ENCODE measurements at regions not wholly inside any gene's neighbourhood (a gene's known extent, or its start where the extent isn't known, plus 50 kb on each side); places are given as distances from the start of the nearest gene placed in this dataset.

GRCh38 chr5:21168557-21168956, 1180.6 kb upstream of the CDH18 start:
- Histone ChIP-seq H3K36me3 (ENCODE audit: control insufficient read depth in 5 of 5, insufficient read depth in 5 of 5, low read length in 5 of 5) (no peaks in the 10 kb centered on the region), H3K27me3 (ENCODE audit: control insufficient read depth in 5 of 5, insufficient read depth in 4 of 5, low read length in 5 of 5) (no peaks in the 10 kb centered on the region), H3K9me3 (ENCODE audit: control insufficient read depth in 5 of 5, low read length in 5 of 5) (peaks cover 0 to 3% (median 0%) of the 10 kb centered on the region in 5 donors), H3K27ac (ENCODE audit: low read depth, low read length) (no peak overlapping the region), H3K9ac (ENCODE audit: low read length in 5 of 5) (no peak overlapping the region), H3K4me1 (ENCODE audit: control insufficient read depth in 5 of 5, insufficient read depth in 5 of 5, low read length in 5 of 5) (no peaks in the 10 kb centered on the region), H3K4me3 (ENCODE audit: low read depth in 1 of 5, low read length in 5 of 5) (no peak overlapping the region)

- Histone ChIP-seq H3K36me3 (ENCODE audit: control insufficient read depth in 5 of 5, insufficient read depth in 5 of 5, low read length in 5 of 5) (no peaks in the 10 kb centered on the region), H3K27me3 (ENCODE audit: control insufficient read depth in 5 of 5, insufficient read depth in 4 of 5, low read length in 5 of 5) (no peaks in the 10 kb centered on the region), H3K9me3 (ENCODE audit: control insufficient read depth in 5 of 5, low read length in 5 of 5) (peaks cover 0 to 3% (median 0%) of the 10 kb centered on the region in 5 donors), H3K27ac (ENCODE audit: low read depth, low read length) (no peak overlapping the region), H3K4me3 (ENCODE audit: low read depth in 1 of 5, low read length in 5 of 5) (no peak overlapping the region), H3K4me1 (ENCODE audit: control insufficient read depth in 5 of 5, insufficient read depth in 5 of 5, low read length in 5 of 5) (no peaks in the 10 kb centered on the region), H3K9ac (ENCODE audit: low read length in 5 of 5) (no peak overlapping the region)
These were observed 1177.3 kb upstream of the CDH18 start for GRCh38 chr5:21165344-21165743.

GRCh38 chr5:21164425-21164824, 1176.4 kb upstream of the CDH18 start:
- Histone ChIP-seq H3K4me3 (ENCODE audit: low read depth in 1 of 5, low read length in 5 of 5) (no peak overlapping the region), H3K9me3 (ENCODE audit: control insufficient read depth in 5 of 5, low read length in 5 of 5) (peaks cover 0 to 3% (median 0%) of the 10 kb centered on the region in 5 donors), H3K27ac (ENCODE audit: low read depth, low read length) (no peak overlapping the region), H3K36me3 (ENCODE audit: control insufficient read depth in 5 of 5, insufficient read depth in 5 of 5, low read length in 5 of 5) (no peaks in the 10 kb centered on the region), H3K4me1 (ENCODE audit: control insufficient read depth in 5 of 5, insufficient read depth in 5 of 5, low read length in 5 of 5) (no peaks in the 10 kb centered on the region), H3K27me3 (ENCODE audit: control insufficient read depth in 5 of 5, insufficient read depth in 4 of 5, low read length in 5 of 5) (no peaks in the 10 kb centered on the region), H3K9ac (ENCODE audit: low read length in 5 of 5) (no peak overlapping the region)

- H3K36me3 ChIP-seq (ENCODE audit: control insufficient read depth in 5 of 5, insufficient read depth in 5 of 5, low read length in 5 of 5) = no peaks in the 10 kb centered on the region
- H3K27ac ChIP-seq (ENCODE audit: low read depth, low read length) = no peak overlapping the region
- no peak overlapping the region for H3K4me3 ChIP-seq (ENCODE audit: low read depth in 1 of 5, low read length in 5 of 5)
- H3K27me3 ChIP-seq (ENCODE audit: control insufficient read depth in 5 of 5, insufficient read depth in 4 of 5, low read length in 5 of 5) = no peaks in the 10 kb centered on the region
- no peaks in the 10 kb centered on the region for H3K4me1 ChIP-seq (ENCODE audit: control insufficient read depth in 5 of 5, insufficient read depth in 5 of 5, low read length in 5 of 5)
- no peak overlapping the region for H3K9ac ChIP-seq (ENCODE audit: low read length in 5 of 5)
- no peaks in the 10 kb centered on the region for H3K9me3 ChIP-seq (ENCODE audit: control insufficient read depth in 5 of 5, low read length in 5 of 5)
These were observed 1171.6 kb upstream of the CDH18 start for GRCh38 chr5:21159510-21160059.

- no peaks in the 10 kb centered on the region for H3K27me3 ChIP-seq (ENCODE audit: control insufficient read depth in 5 of 5, insufficient read depth in 4 of 5, low read length in 5 of 5)
- no peak overlapping the region for H3K9ac ChIP-seq (ENCODE audit: low read length in 5 of 5)
- no peak overlapping the region for H3K27ac ChIP-seq (ENCODE audit: low read depth, low read length)
- H3K9me3 ChIP-seq (ENCODE audit: control insufficient read depth in 5 of 5, low read length in 5 of 5) = no peaks in the 10 kb centered on the region
- no peaks in the 10 kb centered on the region for H3K36me3 ChIP-seq (ENCODE audit: control insufficient read depth in 5 of 5, insufficient read depth in 5 of 5, low read length in 5 of 5)
- H3K4me3 ChIP-seq (ENCODE audit: low read depth in 1 of 5, low read length in 5 of 5) = no peak overlapping the region
- no peaks in the 10 kb centered on the region for H3K4me1 ChIP-seq (ENCODE audit: control insufficient read depth in 5 of 5, insufficient read depth in 5 of 5, low read length in 5 of 5)
These were observed 1166.5 kb upstream of the CDH18 start for GRCh38 chr5:21154526-21154925.

GRCh38 chr5:21152611-21153010, 1164.6 kb upstream of the CDH18 start:
- Histone ChIP-seq H3K36me3 (ENCODE audit: control insufficient read depth in 5 of 5, insufficient read depth in 5 of 5, low read length in 5 of 5) (no peaks in the 10 kb centered on the region), H3K9me3 (ENCODE audit: control insufficient read depth in 5 of 5, low read length in 5 of 5) (peaks cover 0 to 6% (median 0%) of the 10 kb centered on the region in 5 donors), H3K4me3 (ENCODE audit: low read depth in 1 of 5, low read length in 5 of 5) (no peak overlapping the region), H3K27ac (ENCODE audit: low read depth, low read length) (no peak overlapping the region), H3K9ac (ENCODE audit: low read length in 5 of 5) (no peak overlapping the region), H3K4me1 (ENCODE audit: control insufficient read depth in 5 of 5, insufficient read depth in 5 of 5, low read length in 5 of 5) (no peaks in the 10 kb centered on the region), H3K27me3 (ENCODE audit: control insufficient read depth in 5 of 5, insufficient read depth in 4 of 5, low read length in 5 of 5) (no peaks in the 10 kb centered on the region)

GRCh38 chr5:21145376-21145775, 1157.4 kb upstream of the CDH18 start:
- no peak overlapping the region for H3K9ac ChIP-seq (ENCODE audit: low read length in 5 of 5)
- H3K27me3 ChIP-seq (ENCODE audit: control insufficient read depth in 5 of 5, insufficient read depth in 4 of 5, low read length in 5 of 5) = no peaks in the 10 kb centered on the region
- H3K4me1 ChIP-seq (ENCODE audit: control insufficient read depth in 5 of 5, insufficient read depth in 5 of 5, low read length in 5 of 5) = no peaks in the 10 kb centered on the region
- H3K36me3 ChIP-seq (ENCODE audit: control insufficient read depth in 5 of 5, insufficient read depth in 5 of 5, low read length in 5 of 5) = no peaks in the 10 kb centered on the region
- peaks cover 0 to 6% (median 0%) of the 10 kb centered on the region in 5 donors for H3K9me3 ChIP-seq (ENCODE audit: control insufficient read depth in 5 of 5, low read length in 5 of 5)
- H3K4me3 ChIP-seq (ENCODE audit: low read depth in 1 of 5, low read length in 5 of 5) = no peak overlapping the region
- no peak overlapping the region for H3K27ac ChIP-seq (ENCODE audit: low read depth, low read length)

GRCh38 chr5:21143686-21144085, 1155.7 kb upstream of the CDH18 start:
- no peak overlapping the region for H3K4me3 ChIP-seq (ENCODE audit: low read depth in 1 of 5, low read length in 5 of 5)
- no peaks in the 10 kb centered on the region for H3K36me3 ChIP-seq (ENCODE audit: control insufficient read depth in 5 of 5, insufficient read depth in 5 of 5, low read length in 5 of 5)
- no peak overlapping the region for H3K9ac ChIP-seq (ENCODE audit: low read length in 5 of 5)
- peaks cover 0 to 6% (median 0%) of the 10 kb centered on the region in 5 donors for H3K9me3 ChIP-seq (ENCODE audit: control insufficient read depth in 5 of 5, low read length in 5 of 5)
- H3K4me1 ChIP-seq (ENCODE audit: control insufficient read depth in 5 of 5, insufficient read depth in 5 of 5, low read length in 5 of 5) = no peaks in the 10 kb centered on the region
- no peak overlapping the region for H3K27ac ChIP-seq (ENCODE audit: low read depth, low read length)
- H3K27me3 ChIP-seq (ENCODE audit: control insufficient read depth in 5 of 5, insufficient read depth in 4 of 5, low read length in 5 of 5) = no peaks in the 10 kb centered on the region

GRCh38 chr5:21142791-21143190, 1154.8 kb upstream of the CDH18 start:
- Histone ChIP-seq H3K9ac (ENCODE audit: low read length in 5 of 5) (no peak overlapping the region), H3K36me3 (ENCODE audit: control insufficient read depth in 5 of 5, insufficient read depth in 5 of 5, low read length in 5 of 5) (no peaks in the 10 kb centered on the region), H3K9me3 (ENCODE audit: control insufficient read depth in 5 of 5, low read length in 5 of 5) (no peaks in the 10 kb centered on the region), H3K27ac (ENCODE audit: low read depth, low read length) (no peak overlapping the region), H3K4me3 (ENCODE audit: low read depth in 1 of 5, low read length in 5 of 5) (no peak overlapping the region), H3K4me1 (ENCODE audit: control insufficient read depth in 5 of 5, insufficient read depth in 5 of 5, low read length in 5 of 5) (no peaks in the 10 kb centered on the region), H3K27me3 (ENCODE audit: control insufficient read depth in 5 of 5, insufficient read depth in 4 of 5, low read length in 5 of 5) (no peaks in the 10 kb centered on the region)

GRCh38 chr5:21140987-21141386, 1153.0 kb upstream of the CDH18 start:
- no peaks in the 10 kb centered on the region for H3K4me1 ChIP-seq (ENCODE audit: control insufficient read depth in 5 of 5, insufficient read depth in 5 of 5, low read length in 5 of 5)
- no peak overlapping the region for H3K9ac ChIP-seq (ENCODE audit: low read length in 5 of 5)
- H3K36me3 ChIP-seq (ENCODE audit: control insufficient read depth in 5 of 5, insufficient read depth in 5 of 5, low read length in 5 of 5) = no peaks in the 10 kb centered on the region
- no peak overlapping the region for H3K27ac ChIP-seq (ENCODE audit: low read depth, low read length)
- H3K9me3 ChIP-seq (ENCODE audit: control insufficient read depth in 5 of 5, low read length in 5 of 5) = no peaks in the 10 kb centered on the region
- H3K4me3 ChIP-seq (ENCODE audit: low read depth in 1 of 5, low read length in 5 of 5) = no peak overlapping the region
- no peaks in the 10 kb centered on the region for H3K27me3 ChIP-seq (ENCODE audit: control insufficient read depth in 5 of 5, insufficient read depth in 4 of 5, low read length in 5 of 5)

- Histone ChIP-seq H3K4me1 (ENCODE audit: control insufficient read depth in 5 of 5, insufficient read depth in 5 of 5, low read length in 5 of 5) (no peaks in the 10 kb centered on the region), H3K9me3 (ENCODE audit: control insufficient read depth in 5 of 5, low read length in 5 of 5) (no peaks in the 10 kb centered on the region), H3K4me3 (ENCODE audit: low read depth in 1 of 5, low read length in 5 of 5) (no peak overlapping the region), H3K9ac (ENCODE audit: low read length in 5 of 5) (no peak overlapping the region), H3K27ac (ENCODE audit: low read depth, low read length) (no peak overlapping the region), H3K36me3 (ENCODE audit: control insufficient read depth in 5 of 5, insufficient read depth in 5 of 5, low read length in 5 of 5) (no peaks in the 10 kb centered on the region), H3K27me3 (ENCODE audit: control insufficient read depth in 5 of 5, insufficient read depth in 4 of 5, low read length in 5 of 5) (no peaks in the 10 kb centered on the region)
These were observed 1138.2 kb upstream of the CDH18 start for GRCh38 chr5:21126236-21126635.
